CD14-positive monocyte (primary cell): ENCODE measurements at regions not wholly inside any gene's neighbourhood (a gene's known extent, or its start where the extent isn't known, plus 50 kb on each side); places are given as distances from the start of the nearest gene placed in this dataset.

ENCODE experiments used
- DNase-seq, 3 donors: peaks; one replicate each; pipeline ENCODE4 v3.0.0-alpha.2; 2011 to 2022
- H2AFZ ChIP-seq: 2 replicates; pipeline ENCODE4 v1.6.0; 2012; ENCODE audit warnings: mild to moderate bottlenecking, low read depth, low read length, inconsistent platforms; ENCODE audit not compliant: insufficient read depth, poor library complexity, severe bottlenecking
- H3K27ac ChIP-seq, 2 donors: 1 replicate in 1 of 2; 2 replicates in 1 of 2; pipeline ENCODE4 v1.5.1; 2012 to 2013; ENCODE audit warnings: low read length in 2 of 2, control low read depth in 1 of 2, inconsistent platforms in 1 of 2, low read depth in 1 of 2, mild to moderate bottlenecking in 1 of 2
- H3K27me3 ChIP-seq, 2 donors: one replicate each; pipeline versions ENCODE4 v1.6.0 to v1.6.1; 2011 to 2013; ENCODE audit warnings: low read length in 2 of 2; ENCODE audit not compliant: control insufficient read depth in 2 of 2, insufficient read depth in 2 of 2
- H3K36me3 ChIP-seq, 2 donors: replicated peaks in 1 of 2; 1 replicate in 1 of 2; 2 replicates in 1 of 2; pipeline versions ENCODE4 v1.5.1 to v1.6.1; 2012 to 2013; ENCODE audit warnings: low read length in 2 of 2, control low read depth in 1 of 2, inconsistent platforms in 1 of 2, mild to moderate bottlenecking in 1 of 2; ENCODE audit not compliant: insufficient read depth in 2 of 2, control insufficient read depth in 1 of 2
- H3K4me1 ChIP-seq, 2 donors: 1 replicate in 1 of 2; 2 replicates in 1 of 2; pipeline versions ENCODE4 v1.5.1 to v1.6.1; 2012 to 2013; ENCODE audit warnings: low read length in 2 of 2, control low read depth in 1 of 2, inconsistent platforms in 1 of 2, mild to moderate bottlenecking in 1 of 2, moderate library complexity in 1 of 2; ENCODE audit not compliant: insufficient read depth in 2 of 2, control insufficient read depth in 1 of 2
- H3K4me2 ChIP-seq: replicated peaks from 2 replicates; pipeline ENCODE3; 2012; ENCODE audit warnings: low read length, moderate library complexity, mild to moderate bottlenecking; ENCODE audit not compliant: poor library complexity, severe bottlenecking; ENCODE audit errors: extremely low read depth
- H3K4me3 ChIP-seq, 3 experiments: fragments of 200-600 bp in 1 of 3; sonication (generic) in 1 of 3; replicated peaks in 1 of 3; 1 replicate in 2 of 3; 2 replicates in 1 of 3; pipeline ENCODE4 v1.5.1; 2011 to 2013; ENCODE audit warnings: low read length in 3 of 3, mild to moderate bottlenecking in 3 of 3, control low read depth in 2 of 3, low read depth in 2 of 3, inconsistent platforms in 1 of 3, moderate library complexity in 1 of 3
- H3K79me2 ChIP-seq: 2 replicates; pipeline ENCODE4 v1.6.0; 2012; ENCODE audit warnings: mild to moderate bottlenecking, control low read depth, inconsistent platforms, low read length, moderate library complexity; ENCODE audit not compliant: insufficient read depth
- H3K9ac ChIP-seq: 2 replicates; pipeline ENCODE4 v1.6.0; 2017; ENCODE audit warnings: low read length, mild to moderate bottlenecking; ENCODE audit not compliant: insufficient read depth, poor library complexity, severe bottlenecking
- H3K9me3 ChIP-seq, 2 donors: replicated peaks in 1 of 2; 1 replicate in 1 of 2; 2 replicates in 1 of 2; pipeline versions ENCODE4 v1.5.1 to v1.6.1; 2012 to 2013; ENCODE audit warnings: low read length in 2 of 2, control low read depth in 1 of 2; ENCODE audit not compliant: control insufficient read depth in 1 of 2, insufficient read depth in 1 of 2
- H4K20me1 ChIP-seq: 2 replicates; pipeline ENCODE4 v1.6.0; 2012; ENCODE audit warnings: mild to moderate bottlenecking, low read length, control low read depth, moderate library complexity; ENCODE audit not compliant: insufficient read depth
- H3K27ac Mint-ChIP-seq, 7 donors: one replicate each; pipeline ENCODE4 v1.8.0; 2020; ENCODE audit warnings: mild to moderate bottlenecking in 7 of 7, mixed read lengths in 7 of 7, moderate library complexity in 6 of 7, inconsistent platforms in 2 of 7
- H3K27me3 Mint-ChIP-seq, 3 donors: one replicate each; pipeline ENCODE4 v1.8.0; 2021 to 2022; ENCODE audit warnings: low read depth in 3 of 3, mild to moderate bottlenecking in 3 of 3, mixed read lengths in 3 of 3, moderate library complexity in 3 of 3, inconsistent platforms in 1 of 3
- H3K36me3 Mint-ChIP-seq, 2 donors: one replicate each; pipeline ENCODE4 v1.8.0; 2020; ENCODE audit warnings: mixed read lengths in 2 of 2, inconsistent platforms in 1 of 2, mild to moderate bottlenecking in 1 of 2
- H3K4me1 Mint-ChIP-seq: one replicate; pipeline ENCODE4 v1.8.0; 2020; ENCODE audit warnings: mild to moderate bottlenecking, mixed read lengths
- H3K4me3 Mint-ChIP-seq, 2 donors: one replicate each; pipeline ENCODE4 v1.8.0; 2020; ENCODE audit warnings: mild to moderate bottlenecking in 2 of 2, mixed read lengths in 2 of 2, moderate library complexity in 1 of 2
- H3K9me3 Mint-ChIP-seq, 7 donors: one replicate each; pipeline ENCODE4 v1.8.0; 2020 to 2022; ENCODE audit warnings: mixed read lengths in 7 of 7, mild to moderate bottlenecking in 6 of 7, moderate library complexity in 6 of 7, inconsistent platforms in 2 of 7
- WGBS: methylation state at CpG from one replicate; pipeline ENCODE4 v1.1.5; 2013; ENCODE audit warnings: missing lambda C conversion rate; ENCODE audit not compliant: insufficient coverage; 5-methylcytosine and 5-hydroxymethylcytosine counted together
- intact Hi-C, 2 donors: fragments of 100-400 bp; cut with micrococcal nuclease; formaldehyde crosslinking; loops; one replicate each; pipeline versions ENCODE4 v1.15.0 to v1.15.1; 2023
- TF ChIP-seq, protein P1 (sequence below): fragments of 200-600 bp; IDR thresholded peaks from one replicate; pipeline ENCODE4 v1.8.0; 2022; ENCODE audit warnings: antibody characterized with exemption, mild to moderate bottlenecking

- Histone ChIP-seq H3K9me3 (peaks cover 7 to 21% of the 10 kb centered on the region in 2 donors), H3K27me3 (no peaks in the 10 kb centered on the region), H3K79me2 (no peaks in the 10 kb centered on the region), H3K36me3 (no peaks in the 10 kb centered on the region), H3K4me3 (no peak overlapping the region), H3K4me2 (no peak overlapping the region), H3K27ac (no peak overlapping the region), H4K20me1 (no peaks in the 10 kb centered on the region), H3K4me1 (no peaks in the 10 kb centered on the region), H3K9ac (no peak overlapping the region), H2AFZ (no peak overlapping the region)
- WGBS: no CpG with 5 or more reads among the region's 1 CpG
- Mint-ChIP-seq H3K4me1 (no peaks in the 10 kb centered on the region), H3K27me3 (peaks cover 0 to 3% (median 3%) of the 10 kb centered on the region in 3 donors), H3K27ac (peak overlapping the region in 1 of 7 donors; percentile 33), H3K9me3 (peaks cover 4 to 33% (median 21%) of the 10 kb centered on the region in 7 donors), H3K36me3 (no peaks in the 10 kb centered on the region), H3K4me3 (no peak overlapping the region)
- TF ChIP-seq, protein P1, sequence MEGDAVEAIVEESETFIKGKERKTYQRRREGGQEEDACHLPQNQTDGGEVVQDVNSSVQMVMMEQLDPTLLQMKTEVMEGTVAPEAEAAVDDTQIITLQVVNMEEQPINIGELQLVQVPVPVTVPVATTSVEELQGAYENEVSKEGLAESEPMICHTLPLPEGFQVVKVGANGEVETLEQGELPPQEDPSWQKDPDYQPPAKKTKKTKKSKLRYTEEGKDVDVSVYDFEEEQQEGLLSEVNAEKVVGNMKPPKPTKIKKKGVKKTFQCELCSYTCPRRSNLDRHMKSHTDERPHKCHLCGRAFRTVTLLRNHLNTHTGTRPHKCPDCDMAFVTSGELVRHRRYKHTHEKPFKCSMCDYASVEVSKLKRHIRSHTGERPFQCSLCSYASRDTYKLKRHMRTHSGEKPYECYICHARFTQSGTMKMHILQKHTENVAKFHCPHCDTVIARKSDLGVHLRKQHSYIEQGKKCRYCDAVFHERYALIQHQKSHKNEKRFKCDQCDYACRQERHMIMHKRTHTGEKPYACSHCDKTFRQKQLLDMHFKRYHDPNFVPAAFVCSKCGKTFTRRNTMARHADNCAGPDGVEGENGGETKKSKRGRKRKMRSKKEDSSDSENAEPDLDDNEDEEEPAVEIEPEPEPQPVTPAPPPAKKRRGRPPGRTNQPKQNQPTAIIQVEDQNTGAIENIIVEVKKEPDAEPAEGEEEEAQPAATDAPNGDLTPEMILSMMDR: no peak
- no peak for DNase-seq
- intact Hi-C loops: no loop called here
Observed at GRCh38 chr7:4513450-4513849, 168.6 kb upstream of the FOXK1 start.

- H3K4me3 ChIP-seq: no peak overlapping the region
- H3K79me2 ChIP-seq: no peaks in the 10 kb centered on the region
- Mint-ChIP-seq H3K9me3 (peaks cover 2 to 17% (median 10%) of the 10 kb centered on the region in 7 donors), H3K4me3 (no peak overlapping the region), H3K36me3 (no peaks in the 10 kb centered on the region), H3K27ac (no peak overlapping the region), H3K27me3 (peaks cover 0 to 3% (median 0%) of the 10 kb centered on the region in 3 donors), H3K4me1 (no peaks in the 10 kb centered on the region)
- H3K9ac ChIP-seq: no peak overlapping the region
- no peaks in the 10 kb centered on the region for H4K20me1 ChIP-seq
- H3K27ac ChIP-seq: no peak overlapping the region
- WGBS: 78% methylated on average over 3 of the region's 7 CpGs
- intact Hi-C loops: no loop called here
- no peaks in the 10 kb centered on the region for H3K36me3 ChIP-seq
- TF ChIP-seq, protein P1: no peak
- no peak overlapping the region for H2AFZ ChIP-seq
- DNase-seq: no peak
- H3K4me2 ChIP-seq: no peak overlapping the region
- H3K4me1 ChIP-seq: no peaks in the 10 kb centered on the region
- H3K9me3 ChIP-seq: peaks cover 9 to 17% of the 10 kb centered on the region in 2 donors
- H3K27me3 ChIP-seq: no peaks in the 10 kb centered on the region
Observed at GRCh38 chr7:4519819-4520520, 162.1 kb upstream of the FOXK1 start.
